Ascending aorta (tissue), 2 donors: ENCODE measurements at regions not wholly inside any gene's neighbourhood (a gene's known extent, or its start where the extent isn't known, plus 50 kb on each side); places are given as distances from the start of the nearest gene placed in this dataset.

ENCODE experiments used
- DNase-seq, 2 donors: peaks; one replicate each; pipeline ENCODE4 v3.0.0-alpha.2; 2019; ENCODE audit warnings: low spot score in 2 of 2
- H3K27ac ChIP-seq, 2 donors: fragments of 200-600 bp; sonication (generic); one replicate each; pipeline ENCODE4 v1.5.1; 2016 to 2017; ENCODE audit warnings: mild to moderate bottlenecking in 1 of 2
- H3K27me3 ChIP-seq: fragments of 200-600 bp; sonication (generic); one replicate; pipeline ENCODE4 v1.5.1; 2017
- H3K36me3 ChIP-seq, 2 donors: fragments of 200-600 bp; sonication (generic); one replicate each; pipeline ENCODE4 v1.5.1; 2016
- H3K4me1 ChIP-seq, 2 donors: fragments of 200-600 bp; sonication (generic); one replicate each; pipeline ENCODE4 v1.5.1; 2016 to 2017; ENCODE audit warnings: mild to moderate bottlenecking in 1 of 2
- H3K4me3 ChIP-seq, 2 donors: fragments of 200-600 bp; sonication (generic); one replicate each; pipeline ENCODE4 v1.5.1; 2016 to 2017; ENCODE audit warnings: mild to moderate bottlenecking in 1 of 2
- H3K9me3 ChIP-seq, 2 donors: fragments of 200-600 bp; sonication (generic); one replicate each; pipeline ENCODE4 v1.5.1; 2016
- intact Hi-C: fragments of 100-400 bp; cut with DNase I; formaldehyde crosslinking; loops from one replicate; pipeline ENCODE4 v1.15.1; 2023
- TF ChIP-seq, protein P1 (sequence below), 3 experiments: fragments of 200-600 bp in 2 of 3; fragments of 450-650 bp in 1 of 3; sonication (generic) in 2 of 3; IDR thresholded peaks; one replicate each; pipeline ENCODE4 v1.5.1; 2016 to 2019; ENCODE audit warnings: antibody characterized with exemption in 3 of 3, mild to moderate bottlenecking in 1 of 3, moderate library complexity in 1 of 3

DNA sequence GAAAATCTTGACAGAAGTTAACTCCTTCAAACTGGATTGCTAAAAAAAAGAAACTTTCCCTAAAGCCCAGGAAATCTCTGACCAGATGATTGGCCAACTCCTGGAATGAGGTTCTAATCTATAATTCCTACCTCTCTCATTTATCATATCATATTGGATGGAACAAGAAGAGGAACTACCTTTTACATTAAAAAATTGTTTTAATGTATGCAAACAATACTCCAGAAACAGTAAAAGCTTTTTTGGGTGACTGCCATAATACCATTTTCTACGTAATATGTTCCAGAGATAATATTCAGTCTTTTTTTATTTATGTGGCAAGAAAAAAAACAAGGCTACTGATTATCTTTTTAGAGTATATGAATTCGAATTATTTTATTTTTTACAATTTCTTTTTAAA lies 204.4 kb downstream of the TUSC7 start:
- Histone ChIP-seq H3K4me3 (no peak overlapping the region), H3K27ac (no peak overlapping the region), H3K9me3 (no peaks in the 10 kb centered on the region), H3K36me3 (no peaks in the 10 kb centered on the region), H3K4me1 (no peaks in the 10 kb centered on the region), H3K27me3 (no peaks in the 10 kb centered on the region)
- no peak for DNase-seq
- intact Hi-C loops, result no loop called here
- TF ChIP-seq, protein P1, sequence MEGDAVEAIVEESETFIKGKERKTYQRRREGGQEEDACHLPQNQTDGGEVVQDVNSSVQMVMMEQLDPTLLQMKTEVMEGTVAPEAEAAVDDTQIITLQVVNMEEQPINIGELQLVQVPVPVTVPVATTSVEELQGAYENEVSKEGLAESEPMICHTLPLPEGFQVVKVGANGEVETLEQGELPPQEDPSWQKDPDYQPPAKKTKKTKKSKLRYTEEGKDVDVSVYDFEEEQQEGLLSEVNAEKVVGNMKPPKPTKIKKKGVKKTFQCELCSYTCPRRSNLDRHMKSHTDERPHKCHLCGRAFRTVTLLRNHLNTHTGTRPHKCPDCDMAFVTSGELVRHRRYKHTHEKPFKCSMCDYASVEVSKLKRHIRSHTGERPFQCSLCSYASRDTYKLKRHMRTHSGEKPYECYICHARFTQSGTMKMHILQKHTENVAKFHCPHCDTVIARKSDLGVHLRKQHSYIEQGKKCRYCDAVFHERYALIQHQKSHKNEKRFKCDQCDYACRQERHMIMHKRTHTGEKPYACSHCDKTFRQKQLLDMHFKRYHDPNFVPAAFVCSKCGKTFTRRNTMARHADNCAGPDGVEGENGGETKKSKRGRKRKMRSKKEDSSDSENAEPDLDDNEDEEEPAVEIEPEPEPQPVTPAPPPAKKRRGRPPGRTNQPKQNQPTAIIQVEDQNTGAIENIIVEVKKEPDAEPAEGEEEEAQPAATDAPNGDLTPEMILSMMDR (IDR thresholded peaks at IDR 0.05), result no peak

DNA sequence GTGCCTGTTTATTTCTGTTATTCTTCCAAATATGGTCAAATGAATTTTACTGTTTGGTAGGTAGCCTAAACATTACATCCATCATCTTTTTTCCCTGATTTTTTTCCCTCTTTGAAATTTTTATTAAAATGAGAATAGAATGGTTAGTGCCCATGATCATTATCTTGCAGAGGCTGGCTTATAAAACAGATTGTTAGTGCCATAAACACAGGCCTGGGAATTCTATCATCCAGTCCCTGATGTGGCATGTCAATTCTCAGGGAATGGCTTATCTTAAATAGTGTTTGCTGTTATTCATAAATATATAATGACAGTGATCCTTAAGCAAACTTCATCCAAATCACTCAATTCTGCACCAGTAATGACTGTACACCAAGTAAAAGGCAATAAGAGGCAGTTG lies 207.3 kb downstream of the TUSC7 start:
- DNase-seq, result no peak
- Histone ChIP-seq H3K27me3 (no peaks in the 10 kb centered on the region), H3K27ac (no peak overlapping the region), H3K4me1 (no peaks in the 10 kb centered on the region), H3K4me3 (no peak overlapping the region), H3K36me3 (no peaks in the 10 kb centered on the region), H3K9me3 (no peaks in the 10 kb centered on the region)
- intact Hi-C loops, result no loop called here
- TF ChIP-seq, protein P1 (IDR thresholded peaks at IDR 0.05), result no peak

DNA sequence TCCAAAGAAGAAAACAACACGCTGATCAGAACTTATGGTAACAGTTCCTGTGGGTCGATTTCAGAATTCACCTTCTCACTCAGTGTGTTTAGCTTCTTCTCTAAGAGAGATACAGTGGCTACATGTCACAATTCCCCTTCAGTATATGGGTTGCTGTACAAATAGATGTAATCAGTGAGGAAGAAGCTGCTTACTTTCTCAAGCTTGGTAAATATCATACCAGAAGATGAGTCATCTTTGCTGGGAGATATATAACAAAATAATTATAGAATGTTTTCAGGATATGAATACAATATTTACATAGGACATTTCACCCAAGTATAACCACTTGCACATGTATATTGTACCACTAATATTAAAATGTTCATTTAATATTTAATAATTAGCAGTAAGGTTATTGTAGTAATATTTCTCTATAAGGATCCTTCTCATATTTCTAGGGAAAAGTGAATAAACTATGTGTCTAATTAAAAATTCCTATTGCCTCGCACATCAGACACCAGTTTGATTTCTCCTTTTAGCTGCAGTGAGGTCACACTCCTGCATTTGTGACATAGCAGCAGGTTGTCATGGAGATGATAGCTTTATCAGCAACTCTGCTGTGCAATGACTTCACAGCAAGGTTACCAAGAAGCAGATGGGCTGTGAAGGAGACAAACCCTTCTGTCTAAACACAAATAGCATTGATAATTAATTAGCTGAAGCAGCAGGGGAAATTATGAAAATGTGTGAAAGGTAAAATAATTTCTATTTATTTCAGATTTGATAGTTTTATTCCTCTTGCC lies 211.4 kb downstream of the TUSC7 start:
- TF ChIP-seq, protein P1 (IDR thresholded peaks at IDR 0.05), result no peak
- H3K36me3 ChIP-seq, result no peaks in the 10 kb centered on the region
- H3K4me3 ChIP-seq, result no peak overlapping the region
- H3K9me3 ChIP-seq, result no peaks in the 10 kb centered on the region
- no peaks in the 10 kb centered on the region for H3K27me3 ChIP-seq
- intact Hi-C loops, result no loop called here
- DNase-seq, result no peak
- H3K27ac ChIP-seq, result no peak overlapping the region
- no peaks in the 10 kb centered on the region for H3K4me1 ChIP-seq

DNA sequence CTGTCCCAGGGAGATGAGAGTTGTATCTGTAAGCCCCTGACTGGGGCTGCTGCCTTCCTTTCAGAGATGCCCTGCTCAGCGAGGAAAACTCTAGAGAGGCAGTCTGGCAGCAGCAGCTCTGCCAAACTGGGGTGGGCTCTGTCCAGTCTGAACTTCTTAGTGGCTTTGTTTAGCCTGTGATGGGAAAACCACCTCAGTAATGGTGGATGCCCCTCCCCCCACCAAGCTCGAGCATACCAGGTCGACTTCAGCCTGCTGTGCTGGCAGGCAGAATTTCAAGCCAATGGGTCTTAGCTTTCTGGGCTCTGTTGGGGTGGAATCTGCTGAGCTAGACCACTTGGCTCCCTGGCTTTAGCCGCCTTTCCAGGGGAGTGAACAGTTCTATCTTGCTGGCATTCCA lies 218.3 kb downstream of the TUSC7 start:
- H3K27me3 ChIP-seq, result no peaks in the 10 kb centered on the region
- H3K4me1 ChIP-seq, result no peaks in the 10 kb centered on the region
- intact Hi-C loops, result no loop called here
- DNase-seq, result no peak
- H3K9me3 ChIP-seq, result no peaks in the 10 kb centered on the region
- no peak overlapping the region for H3K27ac ChIP-seq
- no peaks in the 10 kb centered on the region for H3K36me3 ChIP-seq
- TF ChIP-seq, protein P1 (IDR thresholded peaks at IDR 0.05), result no peak
- no peak overlapping the region for H3K4me3 ChIP-seq

DNA sequence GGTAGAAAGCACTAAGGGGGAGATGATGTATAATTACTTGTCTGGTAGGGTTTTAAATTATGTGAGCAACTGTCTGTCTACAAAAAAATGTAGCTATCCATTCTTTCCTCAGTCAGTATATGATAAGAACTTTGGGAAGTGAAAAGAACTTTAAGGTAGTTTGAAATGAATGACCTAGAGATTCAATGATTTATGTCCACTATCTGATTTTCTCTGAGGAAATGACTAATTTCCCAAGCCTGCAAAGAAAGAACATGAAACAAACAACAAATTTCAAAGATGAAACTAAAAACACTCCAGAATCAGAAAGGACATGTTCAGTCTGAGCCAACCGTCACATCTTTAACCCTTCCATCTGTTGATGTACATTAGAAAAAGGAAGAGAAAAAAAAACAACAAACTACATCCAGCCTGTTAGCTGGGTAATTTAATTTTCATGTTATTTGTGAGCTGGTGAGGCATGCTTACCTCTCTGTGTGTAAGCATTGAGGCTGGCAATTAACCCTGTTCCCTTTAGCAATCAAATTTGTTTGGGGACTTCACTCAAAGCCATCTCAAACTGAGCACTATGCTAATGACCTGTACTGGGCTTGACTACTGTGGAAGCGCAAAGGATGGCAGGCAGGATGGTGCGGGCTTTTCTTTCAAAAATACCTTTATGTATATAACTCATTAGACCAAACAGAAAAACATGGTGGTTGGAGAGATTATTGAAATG lies 220.1 kb downstream of the TUSC7 start:
- H3K27ac ChIP-seq, result no peak overlapping the region
- no peaks in the 10 kb centered on the region for H3K27me3 ChIP-seq
- intact Hi-C loops, result no loop called here
- H3K4me3 ChIP-seq, result no peak overlapping the region
- H3K9me3 ChIP-seq, result no peaks in the 10 kb centered on the region
- TF ChIP-seq, protein P1 (IDR thresholded peaks at IDR 0.05), result no peak
- H3K36me3 ChIP-seq, result no peaks in the 10 kb centered on the region
- DNase-seq, result no peak
- no peaks in the 10 kb centered on the region for H3K4me1 ChIP-seq
